ENCODE measurements at regions not wholly inside any gene's neighbourhood (a gene's known extent, or its start where the extent isn't known, plus 50 kb on each side); places are given as distances from the start of the nearest gene placed in this dataset.

DNA sequence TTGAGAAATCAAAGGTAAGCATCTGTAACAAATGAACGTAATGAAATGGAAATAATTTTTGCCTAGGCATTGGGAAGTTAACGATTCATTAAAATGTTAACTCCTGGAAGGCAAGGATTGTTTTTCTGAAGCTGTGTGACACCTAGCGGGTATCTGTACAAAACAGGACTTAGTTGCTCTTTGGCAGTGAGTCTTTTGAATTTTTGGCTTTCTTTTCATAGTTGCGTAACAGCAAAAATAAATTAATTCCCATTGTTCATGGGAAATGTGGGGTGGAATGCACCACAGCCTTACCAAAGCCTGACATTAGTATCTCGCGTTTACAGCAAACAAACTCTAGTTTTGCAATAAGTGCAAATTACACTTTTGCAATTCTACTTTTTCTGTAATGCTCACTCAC lies 92.7 kb upstream of the DTNBP1 start:
- intact Hi-C loops (cut with DNase I) = no loop called here
- no peak for FAIRE-seq
- no peak for DNase-seq

DNA sequence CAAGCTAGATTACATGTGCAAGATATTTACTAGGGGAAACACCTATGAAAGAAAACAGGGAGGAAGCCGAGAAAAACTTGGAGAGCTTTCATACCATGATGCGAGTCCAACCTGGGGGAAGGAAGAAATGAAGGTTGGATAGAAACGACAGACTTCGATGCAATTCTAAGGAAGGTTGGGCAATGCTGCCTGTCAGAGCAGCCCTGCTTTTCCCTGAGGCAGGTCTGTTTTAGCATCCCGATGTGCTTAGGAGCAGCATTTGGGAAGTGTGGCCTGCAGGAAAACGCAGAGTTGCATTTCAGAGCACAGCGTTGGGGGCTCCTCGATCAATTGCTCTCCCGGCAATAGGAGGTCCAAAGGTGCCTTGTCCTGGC lies 91.9 kb upstream of the DTNBP1 start:
- Histone ChIP-seq H3K27me3 (ENCODE audit: control insufficient read depth, insufficient read depth, low read length) (no peaks in the 10 kb centered on the region), H3K9me3 (ENCODE audit: control insufficient read depth in 2 of 3, insufficient read depth in 1 of 3, low read length in 3 of 3) (no peaks in the 10 kb centered on the region), H3K4me1 (ENCODE audit: control insufficient read depth in 2 of 3, insufficient read depth in 2 of 3, low read depth in 1 of 3, low read length in 3 of 3) (peaks cover 0 to 3% (median 0%) of the 10 kb centered on the region in 3 donors), H3K36me3 (ENCODE audit: control insufficient read depth in 2 of 3, insufficient read depth in 3 of 3, low read length in 3 of 3) (no peaks in the 10 kb centered on the region), H3K9ac (ENCODE audit: low read length in 3 of 3) (no peak overlapping the region), H3K4me3 (ENCODE audit: low read length in 3 of 3) (no peak overlapping the region), H3K27ac (ENCODE audit: low read depth in 2 of 2, low read length in 2 of 2) (no peak overlapping the region)
- no peak for FAIRE-seq
- DNase-seq = no peak
- intact Hi-C loops (cut with DNase I) = no loop called here
- no peak for TF ChIP-seq CTCF (IDR thresholded peaks at IDR 0.05; ENCODE audit: borderline replicate concordance, extremely low read depth, insufficient read depth)

More for the DNA sequence above, 92.7 kb upstream of the DTNBP1 start:
- H3K27me3 ChIP-seq (ENCODE audit: control insufficient read depth, insufficient read depth, low read length) = no peaks in the 10 kb centered on the region
- H3K9ac ChIP-seq (ENCODE audit: low read length in 3 of 3) = no peak overlapping the region
- H3K27ac ChIP-seq (ENCODE audit: low read depth in 2 of 2, low read length in 2 of 2) = no peak overlapping the region
- no peaks in the 10 kb centered on the region for H3K36me3 ChIP-seq (ENCODE audit: control insufficient read depth in 2 of 3, insufficient read depth in 3 of 3, low read length in 3 of 3)
- TF ChIP-seq CTCF (IDR thresholded peaks at IDR 0.05; ENCODE audit: borderline replicate concordance, extremely low read depth, insufficient read depth) = no peak
- H3K4me1 ChIP-seq (ENCODE audit: control insufficient read depth in 2 of 3, insufficient read depth in 2 of 3, low read depth in 1 of 3, low read length in 3 of 3) = peaks cover 0 to 3% (median 0%) of the 10 kb centered on the region in 3 donors
- H3K9me3 ChIP-seq (ENCODE audit: control insufficient read depth in 2 of 3, insufficient read depth in 1 of 3, low read length in 3 of 3) = no peaks in the 10 kb centered on the region
- H3K4me3 ChIP-seq (ENCODE audit: low read length in 3 of 3) = no peak overlapping the region

DNA sequence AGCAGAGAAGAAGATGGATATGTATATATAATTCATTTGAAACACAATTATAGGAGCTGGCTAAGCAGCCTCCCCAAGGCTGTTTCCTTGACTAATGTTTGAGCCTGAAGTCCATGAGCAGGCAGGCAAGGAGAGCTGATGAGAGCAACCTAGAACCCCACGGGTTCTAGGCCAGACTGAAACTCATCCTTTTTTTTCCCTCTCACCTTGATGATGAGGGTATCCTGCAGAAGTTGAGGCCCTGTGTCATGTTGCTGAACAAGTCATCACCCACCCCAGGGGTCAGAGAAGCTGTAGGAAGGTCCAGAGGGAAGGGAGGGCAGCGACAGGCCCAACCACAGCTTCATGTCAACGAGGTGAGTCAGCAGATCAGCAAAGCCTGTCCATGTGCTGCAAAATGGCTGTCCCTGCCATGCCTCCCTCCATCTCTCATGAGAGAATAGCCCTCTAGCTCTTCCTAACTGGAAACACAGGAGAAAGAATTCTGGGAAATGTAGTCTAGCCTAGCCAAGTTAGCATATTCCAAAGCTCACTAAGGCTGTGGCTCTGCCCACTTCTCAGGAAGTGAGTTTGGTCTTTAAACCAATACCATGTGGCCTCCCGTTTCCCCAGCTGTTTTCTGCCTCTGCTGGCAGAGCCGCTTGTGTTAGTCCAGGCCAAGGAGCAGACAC lies 91.3 kb upstream of the DTNBP1 start:
- Histone ChIP-seq H3K36me3 (ENCODE audit: control insufficient read depth in 2 of 3, insufficient read depth in 3 of 3, low read length in 3 of 3) (no peaks in the 10 kb centered on the region), H3K4me1 (ENCODE audit: control insufficient read depth in 2 of 3, insufficient read depth in 2 of 3, low read depth in 1 of 3, low read length in 3 of 3) (peaks cover 0 to 3% (median 0%) of the 10 kb centered on the region in 3 donors), H3K27ac (ENCODE audit: low read depth in 2 of 2, low read length in 2 of 2) (no peak overlapping the region), H3K9me3 (ENCODE audit: control insufficient read depth in 2 of 3, insufficient read depth in 1 of 3, low read length in 3 of 3) (no peaks in the 10 kb centered on the region), H3K9ac (ENCODE audit: low read length in 3 of 3) (no peak overlapping the region), H3K27me3 (ENCODE audit: control insufficient read depth, insufficient read depth, low read length) (no peaks in the 10 kb centered on the region), H3K4me3 (ENCODE audit: low read length in 3 of 3) (no peak overlapping the region)
- intact Hi-C loops (cut with DNase I) = no loop called here
- TF ChIP-seq CTCF (IDR thresholded peaks at IDR 0.05; ENCODE audit: borderline replicate concordance, extremely low read depth, insufficient read depth) = no peak
- DNase-seq (no peak), FAIRE-seq (no peak)

DNA sequence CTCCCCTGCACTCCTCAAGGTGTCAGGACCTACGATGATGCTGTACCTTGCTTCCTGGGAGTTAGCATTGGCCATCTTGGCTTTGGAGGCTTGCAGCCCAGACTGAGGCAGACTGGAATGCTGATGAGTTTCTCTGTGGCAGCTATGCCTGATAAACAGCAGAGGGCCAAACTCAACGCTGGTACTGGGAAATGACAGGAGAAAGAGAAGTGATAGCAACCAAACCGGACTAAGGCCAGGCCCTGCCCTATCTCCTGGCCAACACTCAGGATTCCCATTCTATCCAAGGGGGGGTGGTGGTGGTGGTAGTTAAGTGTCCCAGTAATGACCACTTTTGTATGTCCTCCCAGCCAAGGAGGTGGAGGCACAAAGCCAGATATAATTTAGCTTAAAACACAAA lies 90.0 kb upstream of the DTNBP1 start:
- DNase-seq (no peak), FAIRE-seq (no peak)
- Histone ChIP-seq H3K9me3 (ENCODE audit: control insufficient read depth in 2 of 3, insufficient read depth in 1 of 3, low read length in 3 of 3) (no peaks in the 10 kb centered on the region), H3K27ac (ENCODE audit: low read depth in 2 of 2, low read length in 2 of 2) (no peak overlapping the region), H3K27me3 (ENCODE audit: control insufficient read depth, insufficient read depth, low read length) (no peaks in the 10 kb centered on the region), H3K4me3 (ENCODE audit: low read length in 3 of 3) (no peak overlapping the region), H3K4me1 (ENCODE audit: control insufficient read depth in 2 of 3, insufficient read depth in 2 of 3, low read depth in 1 of 3, low read length in 3 of 3) (peaks cover 0 to 3% (median 0%) of the 10 kb centered on the region in 3 donors), H3K9ac (ENCODE audit: low read length in 3 of 3) (no peak overlapping the region), H3K36me3 (ENCODE audit: control insufficient read depth in 2 of 3, insufficient read depth in 3 of 3, low read length in 3 of 3) (no peaks in the 10 kb centered on the region)
- TF ChIP-seq CTCF (IDR thresholded peaks at IDR 0.05; ENCODE audit: borderline replicate concordance, extremely low read depth, insufficient read depth) = no peak
- intact Hi-C loops (cut with DNase I) = no loop called here

Measured in kidney (tissue), 13 donors.